22Rv1 (cell line): ENCODE measurements at regions not wholly inside any gene's neighbourhood (a gene's known extent, or its start where the extent isn't known, plus 50 kb on each side); places are given as distances from the start of the nearest gene placed in this dataset.

Experiments
- CTCF ChIP-seq: fragments of 450-650 bp; IDR thresholded peaks from 2 replicates; pipeline ENCODE4 v1.5.1; 2017; ENCODE audit warnings: mild to moderate bottlenecking
- ZFX ChIP-seq: fragments of 450-650 bp; IDR thresholded peaks from 2 replicates; pipeline ENCODE4 v1.6.1; 2017; ENCODE audit warnings: antibody characterized with exemption, borderline replicate concordance

GRCh38 chr3:159538507-159538906, 450.1 kb upstream of the IL12A start:
- TF ChIP-seq CTCF (no peak), ZFX (no peak)
